ENCODE measurements at regions not wholly inside any gene's neighbourhood (a gene's known extent, or its start where the extent isn't known, plus 50 kb on each side); places are given as distances from the start of the nearest gene placed in this dataset.
"Not testable (repeated sequence)": the region's sequence is repeated elsewhere in the genome, so short reads cannot be mapped to it uniquely, and the experiment has no call there.

DNA sequence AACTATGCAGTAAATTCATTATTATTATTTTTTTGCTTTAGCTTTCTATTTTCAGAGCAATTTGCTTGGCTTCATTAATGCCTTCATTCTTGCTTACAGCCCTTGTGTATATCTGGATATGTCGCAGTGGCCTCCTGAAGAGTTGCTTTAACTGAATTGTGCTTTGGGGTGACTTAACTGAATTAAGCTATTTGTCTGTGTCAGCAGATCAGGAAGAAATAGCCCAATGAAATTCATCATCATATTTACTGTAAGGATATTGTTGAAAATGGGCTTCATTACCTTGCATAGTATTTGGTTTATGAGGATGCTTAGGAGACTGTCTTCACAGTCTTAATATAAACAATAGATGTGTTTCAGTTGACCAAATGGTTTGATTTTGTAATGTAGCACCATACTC, 59.7 kb upstream of the PIP4K2A start:
- DNase-seq (no peak), ATAC-seq (no peak)
- WGBS (ENCODE audit: insufficient coverage, low coverage, low lambda C conversion rate, missing lambda C conversion rate), result 100% methylated on average over 1 of the region's 1 CpG
- no peaks in the 10 kb centered on the region for H3K9me3 ChIP-seq
- TF ChIP-seq POLR2A (IDR thresholded peaks at IDR 0.05), result no peak
- TF ChIP-seq CTCF (IDR thresholded peaks at IDR 0.05), result no peak
- no peak overlapping the region for H3K4me3 ChIP-seq
- H3K27me3 ChIP-seq, result no peaks in the 10 kb centered on the region
- no peak overlapping the region for H3K27ac ChIP-seq
- H3K4me1 ChIP-seq, result peaks cover 0 to under 1% (median 0%) of the 10 kb centered on the region in 4 donors
- H3K36me3 ChIP-seq, result no peaks in the 10 kb centered on the region
- intact Hi-C loops (cut with DNase I), result no loop called here

DNA sequence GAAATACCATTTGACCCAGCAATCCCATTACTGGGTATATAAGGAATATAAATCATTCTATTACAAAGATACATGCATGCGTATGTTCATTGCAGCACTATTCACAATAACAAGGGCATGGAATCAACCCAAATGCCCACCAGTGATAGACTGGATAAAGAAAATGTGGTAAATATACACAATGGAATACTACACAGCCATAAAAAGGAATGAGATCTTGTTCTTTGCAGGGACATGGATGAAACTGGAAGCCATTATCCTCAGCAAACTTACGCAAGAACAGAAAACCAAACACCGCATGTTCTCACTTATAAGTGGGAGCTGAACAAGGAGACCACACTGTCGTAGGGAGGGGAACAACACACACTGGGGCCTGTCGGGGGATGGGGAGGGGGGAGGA, 57.3 kb upstream of the PIP4K2A start:
- H3K27me3 ChIP-seq; ATAC-seq; H3K9me3 ChIP-seq; H3K36me3 ChIP-seq; H3K4me1 ChIP-seq; DNase-seq; intact Hi-C loops (cut with DNase I); H3K4me3 ChIP-seq; H3K27ac ChIP-seq: not testable (repeated sequence)
- WGBS (ENCODE audit: insufficient coverage, low coverage, low lambda C conversion rate, missing lambda C conversion rate), result 91% methylated on average over 5 of the region's 5 CpGs

DNA sequence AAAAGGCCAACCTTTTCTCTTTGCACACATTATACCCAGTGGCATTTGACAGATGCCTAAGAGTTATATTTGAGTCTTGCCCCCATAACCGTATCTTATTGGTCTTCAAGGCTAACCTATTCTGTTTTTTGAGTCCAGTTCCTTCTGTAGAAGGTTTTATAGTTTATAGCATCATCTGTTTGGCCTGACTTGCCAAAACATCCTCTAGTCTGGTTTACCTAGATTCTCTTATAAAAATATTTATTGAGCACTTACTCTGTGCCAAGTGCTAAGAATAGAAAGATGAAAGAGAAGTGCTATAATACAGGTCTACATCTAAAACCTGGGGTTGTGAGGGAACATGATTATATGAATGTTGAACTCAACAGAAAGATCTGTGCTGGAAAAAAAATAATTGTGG, 55.9 kb upstream of the PIP4K2A start:
- H3K4me1 ChIP-seq, result no peaks in the 10 kb centered on the region
- no peak overlapping the region for H3K4me3 ChIP-seq
- H3K36me3 ChIP-seq, result no peaks in the 10 kb centered on the region
- TF ChIP-seq POLR2A (IDR thresholded peaks at IDR 0.05) (no peak), CTCF (IDR thresholded peaks at IDR 0.05) (no peak)
- no peak overlapping the region for H3K27ac ChIP-seq
- no peak for ATAC-seq
- H3K9me3 ChIP-seq, result no peaks in the 10 kb centered on the region
- intact Hi-C loops (cut with DNase I), result no loop called here
- no peaks in the 10 kb centered on the region for H3K27me3 ChIP-seq
- 86% methylated on average over 1 of the region's 1 CpG for WGBS (ENCODE audit: insufficient coverage, low coverage, low lambda C conversion rate, missing lambda C conversion rate)
- no peak for DNase-seq

- Histone ChIP-seq H3K27me3 (no peaks in the 10 kb centered on the region), H3K36me3 (no peaks in the 10 kb centered on the region), H3K4me1 (no peaks in the 10 kb centered on the region), H3K9me3 (no peaks in the 10 kb centered on the region), H3K4me3 (no peak overlapping the region), H3K27ac (no peak overlapping the region)
- intact Hi-C loops (cut with DNase I), result no loop called here
- TF ChIP-seq POLR2A (IDR thresholded peaks at IDR 0.05) (no peak), CTCF (IDR thresholded peaks at IDR 0.05) (no peak)
- ATAC-seq (no peak), DNase-seq (no peak)
- WGBS (ENCODE audit: insufficient coverage, low coverage, low lambda C conversion rate, missing lambda C conversion rate), result 48% methylated on average over 2 of the region's 2 CpGs
Measured at GRCh38 chr10:22767859-22768258, 53.5 kb upstream of the PIP4K2A start.

DNA sequence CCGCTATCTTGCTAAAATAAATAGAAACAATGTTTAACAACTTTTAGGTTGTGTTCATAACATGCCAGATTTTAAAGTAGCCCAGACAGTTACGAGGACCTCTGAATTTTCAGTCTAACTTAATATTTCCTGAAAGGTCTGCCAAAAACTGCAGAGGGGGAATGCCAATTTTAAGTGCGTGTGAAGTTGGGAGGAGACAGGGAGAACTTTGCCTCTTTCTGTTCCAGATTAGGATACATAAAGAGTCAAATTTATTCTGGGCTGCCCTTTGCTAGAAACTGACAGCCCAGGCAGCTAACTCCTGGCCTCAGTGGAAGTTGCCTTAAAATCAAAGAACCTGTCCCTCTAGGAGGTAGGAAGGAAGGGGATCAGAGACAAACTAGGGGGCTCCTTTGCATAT, 52.3 kb upstream of the PIP4K2A start:
- no peak overlapping the region for H3K4me3 ChIP-seq
- no peak for TF ChIP-seq POLR2A (IDR thresholded peaks at IDR 0.05)
- TF ChIP-seq CTCF (IDR thresholded peaks at IDR 0.05), result no peak
- intact Hi-C loops (cut with DNase I), result no loop called here
- WGBS (ENCODE audit: insufficient coverage, low coverage, low lambda C conversion rate, missing lambda C conversion rate), result 33% methylated on average over 3 of the region's 3 CpGs
- no peaks in the 10 kb centered on the region for H3K9me3 ChIP-seq
- no peaks in the 10 kb centered on the region for H3K27me3 ChIP-seq
- ATAC-seq (peak in 2 of 4 donors; percentile 35 to 89), DNase-seq (no peak)
- no peaks in the 10 kb centered on the region for H3K36me3 ChIP-seq
- H3K4me1 ChIP-seq, result no peaks in the 10 kb centered on the region
- H3K27ac ChIP-seq, result no peak overlapping the region
